Cardiac muscle cell (in vitro differentiated cells and primary cell): ENCODE measurements at regions not wholly inside any gene's neighbourhood (a gene's known extent, or its start where the extent isn't known, plus 50 kb on each side); places are given as distances from the start of the nearest gene placed in this dataset.

Source experiments
- DNase-seq, 2 donors: peaks; one replicate each; pipeline versions ENCODE4 v3.0.0 to v3.0.0-alpha.2; 2010 to 2017; ENCODE audit warnings: low read depth in 1 of 2, low spot score in 1 of 2
- H3K27ac ChIP-seq: fragments of 200-600 bp; sonication (generic); 2 replicates; pipeline ENCODE4 v1.5.1; 2016
- H3K27me3 ChIP-seq: fragments of 200-600 bp; sonication (generic); 2 replicates; pipeline ENCODE4 v1.6.0; 2016; ENCODE audit warnings: control low read depth
- H3K36me3 ChIP-seq: fragments of 200-600 bp; sonication (generic); 2 replicates; pipeline ENCODE4 v1.5.1; 2016; ENCODE audit warnings: control low read depth
- H3K4me1 ChIP-seq: fragments of 200-600 bp; sonication (generic); 2 replicates; pipeline ENCODE4 v1.8.1; 2017; ENCODE audit warnings: low read depth, mild to moderate bottlenecking, mixed run types
- H3K4me3 ChIP-seq: fragments of 200-600 bp; sonication (generic); 2 replicates; pipeline ENCODE4 v1.5.1; 2016; ENCODE audit warnings: mild to moderate bottlenecking
- H3K9me3 ChIP-seq: fragments of 200-600 bp; sonication (generic); 2 replicates; pipeline ENCODE4 v1.5.1; 2017; ENCODE audit warnings: low read depth, mild to moderate bottlenecking, control low read depth
- TF ChIP-seq, protein P1 (sequence below): IDR thresholded peaks from 2 replicates; pipeline ENCODE4 v1.5.1; 2012; ENCODE audit warnings: low read depth, mild to moderate bottlenecking, low read length

GRCh38 chrX:63934160-63934559 lies 149.1 kb upstream of the ARHGEF9 start:
- TF ChIP-seq, protein P1, sequence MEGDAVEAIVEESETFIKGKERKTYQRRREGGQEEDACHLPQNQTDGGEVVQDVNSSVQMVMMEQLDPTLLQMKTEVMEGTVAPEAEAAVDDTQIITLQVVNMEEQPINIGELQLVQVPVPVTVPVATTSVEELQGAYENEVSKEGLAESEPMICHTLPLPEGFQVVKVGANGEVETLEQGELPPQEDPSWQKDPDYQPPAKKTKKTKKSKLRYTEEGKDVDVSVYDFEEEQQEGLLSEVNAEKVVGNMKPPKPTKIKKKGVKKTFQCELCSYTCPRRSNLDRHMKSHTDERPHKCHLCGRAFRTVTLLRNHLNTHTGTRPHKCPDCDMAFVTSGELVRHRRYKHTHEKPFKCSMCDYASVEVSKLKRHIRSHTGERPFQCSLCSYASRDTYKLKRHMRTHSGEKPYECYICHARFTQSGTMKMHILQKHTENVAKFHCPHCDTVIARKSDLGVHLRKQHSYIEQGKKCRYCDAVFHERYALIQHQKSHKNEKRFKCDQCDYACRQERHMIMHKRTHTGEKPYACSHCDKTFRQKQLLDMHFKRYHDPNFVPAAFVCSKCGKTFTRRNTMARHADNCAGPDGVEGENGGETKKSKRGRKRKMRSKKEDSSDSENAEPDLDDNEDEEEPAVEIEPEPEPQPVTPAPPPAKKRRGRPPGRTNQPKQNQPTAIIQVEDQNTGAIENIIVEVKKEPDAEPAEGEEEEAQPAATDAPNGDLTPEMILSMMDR: no peak
- H3K27ac ChIP-seq: no peak overlapping the region
- no peak overlapping the region for H3K4me3 ChIP-seq
- H3K9me3 ChIP-seq: no peaks in the 10 kb centered on the region
- H3K36me3 ChIP-seq: no peaks in the 10 kb centered on the region
- DNase-seq: no peak
- H3K27me3 ChIP-seq: no peaks in the 10 kb centered on the region
- no peaks in the 10 kb centered on the region for H3K4me1 ChIP-seq

GRCh38 chrX:63932907-63933306 lies 147.9 kb upstream of the ARHGEF9 start:
- Histone ChIP-seq H3K27ac (no peak overlapping the region), H3K4me1 (no peaks in the 10 kb centered on the region), H3K4me3 (no peak overlapping the region), H3K36me3 (no peaks in the 10 kb centered on the region), H3K27me3 (no peaks in the 10 kb centered on the region), H3K9me3 (no peaks in the 10 kb centered on the region)
- DNase-seq: no peak
- TF ChIP-seq, protein P1: no peak

DNA sequence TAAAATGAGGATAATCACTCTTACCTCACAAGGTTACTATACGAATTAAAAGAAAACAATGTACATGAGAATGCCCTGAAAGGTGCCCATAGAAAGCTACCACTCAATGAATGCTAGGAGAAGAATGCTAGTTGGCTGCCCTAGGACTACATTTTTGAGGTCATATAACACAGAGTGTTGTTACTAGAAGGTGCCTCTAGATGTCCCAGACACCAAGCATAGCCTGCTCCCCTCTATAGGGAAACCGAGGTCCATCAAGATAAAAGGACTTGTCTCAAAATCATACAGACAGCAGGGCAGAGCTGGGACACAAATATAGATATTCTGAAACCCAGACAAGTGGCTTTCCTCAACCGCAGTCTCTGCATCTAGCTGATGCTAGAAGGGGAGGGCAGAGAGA lies 147.0 kb upstream of the ARHGEF9 start:
- no peaks in the 10 kb centered on the region for H3K4me1 ChIP-seq
- H3K36me3 ChIP-seq: no peaks in the 10 kb centered on the region
- no peak overlapping the region for H3K4me3 ChIP-seq
- no peak for DNase-seq
- no peaks in the 10 kb centered on the region for H3K9me3 ChIP-seq
- H3K27ac ChIP-seq: no peak overlapping the region
- TF ChIP-seq, protein P1: no peak
- no peaks in the 10 kb centered on the region for H3K27me3 ChIP-seq

DNA sequence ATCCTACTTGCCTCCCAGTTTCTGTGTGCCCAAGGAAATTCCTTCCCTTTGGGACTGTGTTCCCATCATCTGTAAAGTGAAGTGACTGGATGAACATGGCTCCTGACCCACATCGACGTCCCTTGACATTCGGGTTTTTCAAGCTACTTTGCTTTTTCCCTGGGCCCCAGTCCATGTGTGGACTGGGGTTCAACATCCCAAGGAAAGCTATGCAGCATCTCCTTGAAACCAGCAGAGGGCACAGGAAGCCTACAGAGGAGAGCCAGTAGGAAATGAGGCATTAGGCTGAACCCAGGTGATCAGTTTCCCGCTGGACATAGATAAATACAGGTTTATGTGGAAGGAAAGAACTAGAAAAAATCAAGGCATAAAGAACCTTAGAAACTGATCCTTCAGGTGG lies 145.1 kb upstream of the ARHGEF9 start:
- DNase-seq: peak in 1 of 2 donors; percentile 18

GRCh38 chrX:63929608-63930007 lies 144.6 kb upstream of the ARHGEF9 start:
- Histone ChIP-seq H3K4me1 (no peaks in the 10 kb centered on the region), H3K4me3 (no peak overlapping the region), H3K27ac (no peak overlapping the region), H3K36me3 (no peaks in the 10 kb centered on the region), H3K27me3 (no peaks in the 10 kb centered on the region), H3K9me3 (no peaks in the 10 kb centered on the region)
- TF ChIP-seq, protein P1: no peak
- DNase-seq: no peak

More for the DNA sequence above, 145.1 kb upstream of the ARHGEF9 start:
- no peak overlapping the region for H3K27ac ChIP-seq
- H3K27me3 ChIP-seq: no peaks in the 10 kb centered on the region
- no peaks in the 10 kb centered on the region for H3K36me3 ChIP-seq
- H3K4me3 ChIP-seq: no peak overlapping the region
- H3K9me3 ChIP-seq: no peaks in the 10 kb centered on the region
- no peaks in the 10 kb centered on the region for H3K4me1 ChIP-seq
- TF ChIP-seq, protein P1: no peak

DNA sequence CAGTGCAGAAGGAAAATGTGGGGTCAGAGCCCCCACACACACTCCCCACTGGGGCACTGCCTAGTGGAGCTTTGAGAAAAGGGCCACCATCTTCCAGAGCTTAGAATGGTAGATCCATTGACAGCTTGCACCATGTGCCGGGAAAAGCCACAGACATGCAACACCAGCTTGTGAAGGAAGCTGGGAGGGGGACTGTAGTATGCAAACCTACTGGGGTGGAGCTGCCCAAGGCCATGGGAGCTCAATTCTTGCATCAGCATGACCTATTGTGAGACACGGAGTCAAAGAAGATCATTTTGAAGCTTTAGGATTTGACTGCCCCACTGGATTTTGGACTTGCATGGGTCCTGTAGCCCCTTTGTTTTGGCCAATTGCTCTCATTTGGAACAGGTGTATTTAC lies 142.8 kb upstream of the ARHGEF9 start:
- DNase-seq: no peak
- Histone ChIP-seq H3K27ac (no peak overlapping the region), H3K36me3 (no peaks in the 10 kb centered on the region), H3K27me3 (no peaks in the 10 kb centered on the region), H3K9me3 (no peaks in the 10 kb centered on the region), H3K4me3 (no peak overlapping the region), H3K4me1 (no peaks in the 10 kb centered on the region)
- TF ChIP-seq, protein P1: no peak
